GM21737 (cell line): ENCODE measurements at regions not wholly inside any gene's neighbourhood (a gene's known extent, or its start where the extent isn't known, plus 50 kb on each side); places are given as distances from the start of the nearest gene placed in this dataset.

Experiments
- ATAC-seq: cut with Tn5 transposase; IDR thresholded peaks from one replicate; pipeline ENCODE4 v1.9.1; 2021; ENCODE audit warnings: mild to moderate bottlenecking, moderate library complexity; ENCODE audit not compliant: unreplicated experiment

GRCh38 chr5:89286320-89286719 lies 403.3 kb upstream of the MEF2C start:
- no peak for ATAC-seq

GRCh38 chr5:89283728-89284493 lies 400.9 kb upstream of the MEF2C start:
- no peak for ATAC-seq

GRCh38 chr5:89282554-89283510 lies 399.8 kb upstream of the MEF2C start:
- ATAC-seq: no peak

GRCh38 chr5:89281766-89282553 lies 399.0 kb upstream of the MEF2C start:
- ATAC-seq: no peak

GRCh38 chr5:89281211-89281610 lies 398.2 kb upstream of the MEF2C start:
- ATAC-seq: no peak

- no peak for ATAC-seq
Measured at GRCh38 chr5:89280103-89281037, 397.4 kb upstream of the MEF2C start.

- ATAC-seq: no peak
Measured at GRCh38 chr5:89279391-89280036, 396.5 kb upstream of the MEF2C start.

GRCh38 chr5:89277816-89278215 lies 394.8 kb upstream of the MEF2C start:
- no peak for ATAC-seq

- ATAC-seq: no peak
Measured at GRCh38 chr5:89276566-89277305, 393.8 kb upstream of the MEF2C start.

- no peak for ATAC-seq
Measured at GRCh38 chr5:89275066-89275855, 392.3 kb upstream of the MEF2C start.

- no peak for ATAC-seq
Measured at GRCh38 chr5:89273289-89273688, 390.3 kb upstream of the MEF2C start.

- ATAC-seq: no peak
Measured at GRCh38 chr5:89270901-89271300, 387.9 kb upstream of the MEF2C start.

GRCh38 chr5:89269721-89270120 lies 386.7 kb upstream of the MEF2C start:
- ATAC-seq: no peak

GRCh38 chr5:89268460-89268859 lies 385.5 kb upstream of the MEF2C start:
- ATAC-seq: no peak

GRCh38 chr5:89267788-89268187 lies 384.8 kb upstream of the MEF2C start:
- no peak for ATAC-seq

- ATAC-seq: no peak
Measured at GRCh38 chr5:89265511-89266179, 382.7 kb upstream of the MEF2C start.

GRCh38 chr5:89263846-89264245 lies 380.9 kb upstream of the MEF2C start:
- no peak for ATAC-seq

- ATAC-seq: no peak
Measured at GRCh38 chr5:89262030-89262429, 379.0 kb upstream of the MEF2C start.
